ENCODE measurements at regions not wholly inside any gene's neighbourhood (a gene's known extent, or its start where the extent isn't known, plus 50 kb on each side); places are given as distances from the start of the nearest gene placed in this dataset.
"Not testable (repeated sequence)": the region's sequence is repeated elsewhere in the genome, so short reads cannot be mapped to it uniquely, and the experiment has no call there.

GRCh38 chr5:72599519-72600370, 92.5 kb upstream of the ZNF366 start:
- DNase-seq (ENCODE audit: low read depth in 4 of 4, low spot score in 3 of 4): no peak

GRCh38 chr5:72599065-72599433, 91.8 kb upstream of the ZNF366 start:
- DNase-seq (ENCODE audit: low read depth in 4 of 4, low spot score in 3 of 4): no peak

GRCh38 chr5:72598401-72599064, 91.3 kb upstream of the ZNF366 start:
- DNase-seq (ENCODE audit: low read depth in 4 of 4, low spot score in 3 of 4): no peak

GRCh38 chr5:72597456-72597948, 90.3 kb upstream of the ZNF366 start:
- no peak for DNase-seq (ENCODE audit: low read depth in 4 of 4, low spot score in 3 of 4)

GRCh38 chr5:72596956-72597355, 89.7 kb upstream of the ZNF366 start:
- DNase-seq (ENCODE audit: low read depth in 4 of 4, low spot score in 3 of 4): no peak

- DNase-seq (ENCODE audit: low read depth in 4 of 4, low spot score in 3 of 4): no peak
Measured at GRCh38 chr5:72588640-72589039, 81.4 kb upstream of the ZNF366 start.

- no peak for DNase-seq (ENCODE audit: low read depth in 4 of 4, low spot score in 3 of 4)
Measured at GRCh38 chr5:72587661-72588308, 80.6 kb upstream of the ZNF366 start.

GRCh38 chr5:72586788-72587530, 79.7 kb upstream of the ZNF366 start:
- DNase-seq (ENCODE audit: low read depth in 4 of 4, low spot score in 3 of 4): no peak

GRCh38 chr5:72584466-72584865, 77.3 kb upstream of the ZNF366 start:
- DNase-seq (ENCODE audit: low read depth in 4 of 4, low spot score in 3 of 4): no peak

GRCh38 chr5:72579290-72579689, 72.1 kb upstream of the ZNF366 start:
- DNase-seq (ENCODE audit: low read depth in 4 of 4, low spot score in 3 of 4): not testable (repeated sequence)

- no peak for DNase-seq (ENCODE audit: low read depth in 4 of 4, low spot score in 3 of 4)
Measured at GRCh38 chr5:72572236-72572765, 65.1 kb upstream of the ZNF366 start.

GRCh38 chr5:72569408-72569944, 62.3 kb upstream of the ZNF366 start:
- DNase-seq (ENCODE audit: low read depth in 4 of 4, low spot score in 3 of 4): no peak

- DNase-seq (ENCODE audit: low read depth in 4 of 4, low spot score in 3 of 4): no peak
Measured at GRCh38 chr5:72566746-72567145, 59.5 kb upstream of the ZNF366 start.

- no peak for DNase-seq (ENCODE audit: low read depth in 4 of 4, low spot score in 3 of 4)
Measured at GRCh38 chr5:72565513-72566289, 58.5 kb upstream of the ZNF366 start.

- DNase-seq (ENCODE audit: low read depth in 4 of 4, low spot score in 3 of 4): no peak
Measured at GRCh38 chr5:72562717-72563116, 55.5 kb upstream of the ZNF366 start.

- DNase-seq (ENCODE audit: low read depth in 4 of 4, low spot score in 3 of 4): no peak
Measured at GRCh38 chr5:72561148-72561972, 54.1 kb upstream of the ZNF366 start.

- DNase-seq (ENCODE audit: low read depth in 4 of 4, low spot score in 3 of 4): no peak
Measured at GRCh38 chr5:72559866-72560766, 52.9 kb upstream of the ZNF366 start.

- no peak for DNase-seq (ENCODE audit: low read depth in 4 of 4, low spot score in 3 of 4)
Measured at GRCh38 chr5:72558383-72558782, 51.2 kb upstream of the ZNF366 start.

All from right renal pelvis (tissue), 4 donors.